K562 (cell line): ENCODE measurements at regions not wholly inside any gene's neighbourhood (a gene's known extent, or its start where the extent isn't known, plus 50 kb on each side); places are given as distances from the start of the nearest gene placed in this dataset.

Experiments used
- ARID1B ChIP-seq: fragments of 450-650 bp; IDR thresholded peaks from 2 replicates; pipeline ENCODE4 v1.6.1; 2016; ENCODE audit warnings: antibody characterized with exemption, mild to moderate bottlenecking, inconsistent platforms
- ATF3 ChIP-seq, 2 experiments: fragments of 450-650 bp in 1 of 2; sonication (generic) in 1 of 2; formaldehyde crosslinking in 1 of 2; IDR thresholded peaks in 1 of 2; conservative IDR thresholded peaks in 1 of 2; 2 replicates each; pipeline versions ENCODE4 v1.6.1 to v1.8.1; 2016 to 2023; ENCODE audit warnings: mild to moderate bottlenecking in 2 of 2, moderate library complexity in 2 of 2, inconsistent platforms in 1 of 2, missing genetic modification reagents in 1 of 2
- CC2D1A ChIP-seq: fragments of 450-650 bp; IDR thresholded peaks from 2 replicates; pipeline ENCODE4 v1.6.1; 2017; ENCODE audit warnings: mild to moderate bottlenecking
- CHD7 ChIP-seq: fragments of 200-600 bp; sonication (generic); IDR thresholded peaks from one replicate; pipeline ENCODE4 v1.6.1; 2012; ENCODE audit warnings: mild to moderate bottlenecking, low read depth, low read length, inconsistent platforms
- CTCF ChIP-seq, 3 experiments: IDR thresholded peaks in 2 of 3; conservative IDR thresholded peaks in 1 of 3; 2 replicates each; pipeline ENCODE4 v1.5.1; 2011 to 2012; ENCODE audit warnings: low read length in 3 of 3, mild to moderate bottlenecking in 3 of 3, control low read depth in 2 of 3, improper control_type of control experiment in 1 of 3, inconsistent platforms in 1 of 3, low read depth in 1 of 3, mixed read lengths in 1 of 3, moderate library complexity in 1 of 3; ENCODE audit not compliant: insufficient read depth in 2 of 3
- ESRRA ChIP-seq: fragments of 450-650 bp; IDR thresholded peaks from 2 replicates; pipeline ENCODE4 v1.6.1; 2014; ENCODE audit warnings: low read depth, mild to moderate bottlenecking, moderate library complexity, borderline replicate concordance
- EZH2 ChIP-seq: IDR thresholded peaks from 2 replicates; pipeline ENCODE4 v1.6.1; 2012; ENCODE audit warnings: low read depth, mild to moderate bottlenecking, inconsistent platforms, low read length, borderline replicate concordance
- MYC ChIP-seq, 2 experiments: fragments of 250-450 bp in 1 of 2; sonication (Bioruptor Pico) in 1 of 2; IDR thresholded peaks; 2 replicates each; pipeline versions ENCODE4 v1.5.1 to v1.6.1; 2012 to 2021; ENCODE audit warnings: low read depth in 2 of 2, borderline replicate concordance in 1 of 2, improper control_type of control experiment in 1 of 2, low read length in 1 of 2, mild to moderate bottlenecking in 1 of 2, moderate library complexity in 1 of 2
- NCOA4 ChIP-seq: fragments of 450-650 bp; IDR thresholded peaks from 2 replicates; pipeline ENCODE4 v1.6.1; 2018; ENCODE audit warnings: mild to moderate bottlenecking; ENCODE audit not compliant: partially characterized antibody
- NONO ChIP-seq, 2 experiments: fragments of 200-400 bp in 1 of 2; fragments of 450-650 bp in 1 of 2; formaldehyde crosslinking in 1 of 2; IDR thresholded peaks; 2 replicates each; pipeline ENCODE4 v1.6.1; 2017; ENCODE audit warnings: low read depth in 2 of 2, mild to moderate bottlenecking in 2 of 2, moderate library complexity in 2 of 2, low read length in 1 of 2
- POLR2A ChIP-seq: fragments of 450-650 bp; conservative IDR thresholded peaks from 2 replicates; pipeline ENCODE4 v1.6.1; 2016
- SIRT6 ChIP-seq: IDR thresholded peaks from one replicate; pipeline ENCODE4 v1.6.1; 2012; ENCODE audit warnings: low read depth, mild to moderate bottlenecking, control low read depth, inconsistent platforms, low read length, moderate library complexity
- TEAD4 ChIP-seq, 2 experiments: sonication (generic) in 1 of 2; formaldehyde crosslinking in 1 of 2; IDR thresholded peaks; 2 replicates each; pipeline versions ENCODE4 v1.6.1 to v1.8.0; 2012 to 2022; ENCODE audit warnings: borderline replicate concordance in 1 of 2, inconsistent platforms in 1 of 2, low read length in 1 of 2, mild to moderate bottlenecking in 1 of 2, missing genetic modification reagents in 1 of 2
- TF ChIP-seq, protein P1 (sequence below): fragments of 450-650 bp; IDR thresholded peaks from 2 replicates; pipeline ENCODE4 v1.6.1; 2016; ENCODE audit warnings: missing biosample characterization, missing genetic modification characterization

- TF ChIP-seq POLR2A: no peak
- TF ChIP-seq CTCF (IDR thresholded peaks at IDR 0.05 in 2 of 3, conservative IDR thresholded peaks at IDR 0.05 in 1 of 3; ENCODE audit: insufficient read depth in 2 of 3, low read depth in 1 of 3, low read length in 3 of 3): no peak
- no peak for TF ChIP-seq ATF3 (IDR thresholded peaks at IDR 0.05)
- TF ChIP-seq ATF3 (CRISPR knock-in tag; conservative IDR thresholded peaks at IDR 0.05): no peak
- TF ChIP-seq NCOA4: no peak
- TF ChIP-seq ESRRA: no peak
- no peak for TF ChIP-seq NONO (IDR thresholded peaks at IDR 0.05; ENCODE audit: low read depth in 2 of 2, low read length in 1 of 2)
- TF ChIP-seq CHD7: no peak
- TF ChIP-seq CC2D1A: no peak
- TF ChIP-seq TEAD4 (IDR thresholded peaks at IDR 0.05; ENCODE audit: low read length): no peak
- TF ChIP-seq TEAD4 (CRISPR knock-in tag; IDR thresholded peaks at IDR 0.05; ENCODE audit: borderline replicate concordance): no peak
- no peak for TF ChIP-seq MYC (IDR thresholded peaks at IDR 0.05; ENCODE audit: low read depth, low read length)
- TF ChIP-seq MYC (CRISPR knock-in tag; IDR thresholded peaks at IDR 0.05; ENCODE audit: borderline replicate concordance, low read depth): no peak
- no peak for TF ChIP-seq ARID1B
- no peak for TF ChIP-seq SIRT6
- TF ChIP-seq, protein P1, sequence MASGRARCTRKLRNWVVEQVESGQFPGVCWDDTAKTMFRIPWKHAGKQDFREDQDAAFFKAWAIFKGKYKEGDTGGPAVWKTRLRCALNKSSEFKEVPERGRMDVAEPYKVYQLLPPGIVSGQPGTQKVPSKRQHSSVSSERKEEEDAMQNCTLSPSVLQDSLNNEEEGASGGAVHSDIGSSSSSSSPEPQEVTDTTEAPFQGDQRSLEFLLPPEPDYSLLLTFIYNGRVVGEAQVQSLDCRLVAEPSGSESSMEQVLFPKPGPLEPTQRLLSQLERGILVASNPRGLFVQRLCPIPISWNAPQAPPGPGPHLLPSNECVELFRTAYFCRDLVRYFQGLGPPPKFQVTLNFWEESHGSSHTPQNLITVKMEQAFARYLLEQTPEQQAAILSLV: no peak
- TF ChIP-seq EZH2: no peak
Observed at GRCh38 chrX:69088171-69088938, 76.9 kb downstream of the PJA1 start.
